ENCODE measurements at regions not wholly inside any gene's neighbourhood (a gene's known extent, or its start where the extent isn't known, plus 50 kb on each side); places are given as distances from the start of the nearest gene placed in this dataset.

DNA sequence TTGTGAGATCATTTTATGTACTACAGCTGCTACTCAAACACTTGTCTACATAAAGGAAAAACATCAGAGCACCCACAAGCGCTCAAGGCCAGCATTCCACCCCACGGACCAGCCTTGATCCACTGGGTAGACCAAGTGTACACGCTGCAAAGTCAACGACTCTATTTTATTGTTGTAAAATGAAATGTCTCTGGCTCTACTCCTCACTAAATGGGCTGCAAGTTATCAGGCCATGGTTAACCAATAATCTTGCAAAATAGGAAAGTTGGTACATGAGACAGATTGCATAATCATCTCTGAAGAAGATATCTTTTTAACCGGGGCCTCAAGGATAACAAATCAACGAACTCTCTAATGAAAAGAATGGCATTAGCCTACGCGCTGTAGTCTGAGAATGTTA, 69.9 kb upstream of the FOXN3 start:
- TF ChIP-seq, protein P1, sequence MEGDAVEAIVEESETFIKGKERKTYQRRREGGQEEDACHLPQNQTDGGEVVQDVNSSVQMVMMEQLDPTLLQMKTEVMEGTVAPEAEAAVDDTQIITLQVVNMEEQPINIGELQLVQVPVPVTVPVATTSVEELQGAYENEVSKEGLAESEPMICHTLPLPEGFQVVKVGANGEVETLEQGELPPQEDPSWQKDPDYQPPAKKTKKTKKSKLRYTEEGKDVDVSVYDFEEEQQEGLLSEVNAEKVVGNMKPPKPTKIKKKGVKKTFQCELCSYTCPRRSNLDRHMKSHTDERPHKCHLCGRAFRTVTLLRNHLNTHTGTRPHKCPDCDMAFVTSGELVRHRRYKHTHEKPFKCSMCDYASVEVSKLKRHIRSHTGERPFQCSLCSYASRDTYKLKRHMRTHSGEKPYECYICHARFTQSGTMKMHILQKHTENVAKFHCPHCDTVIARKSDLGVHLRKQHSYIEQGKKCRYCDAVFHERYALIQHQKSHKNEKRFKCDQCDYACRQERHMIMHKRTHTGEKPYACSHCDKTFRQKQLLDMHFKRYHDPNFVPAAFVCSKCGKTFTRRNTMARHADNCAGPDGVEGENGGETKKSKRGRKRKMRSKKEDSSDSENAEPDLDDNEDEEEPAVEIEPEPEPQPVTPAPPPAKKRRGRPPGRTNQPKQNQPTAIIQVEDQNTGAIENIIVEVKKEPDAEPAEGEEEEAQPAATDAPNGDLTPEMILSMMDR (IDR thresholded peaks at IDR 0.05; ENCODE audit: unreplicated experiment), result no peak
- no peak for DNase-seq (ENCODE audit: low spot score in 2 of 2, unreplicated experiment in 2 of 2)
- Mint-ChIP-seq H3K4me3 (no peak overlapping the region), H3K9me3 (no peaks in the 10 kb centered on the region), H3K4me1 (peaks cover 13% of the 10 kb centered on the region), H3K27ac (no peak overlapping the region), H3K36me3 (peaks cover 8% of the 10 kb centered on the region), H3K27me3 (ENCODE audit: low read depth) (no peaks in the 10 kb centered on the region)

DNA sequence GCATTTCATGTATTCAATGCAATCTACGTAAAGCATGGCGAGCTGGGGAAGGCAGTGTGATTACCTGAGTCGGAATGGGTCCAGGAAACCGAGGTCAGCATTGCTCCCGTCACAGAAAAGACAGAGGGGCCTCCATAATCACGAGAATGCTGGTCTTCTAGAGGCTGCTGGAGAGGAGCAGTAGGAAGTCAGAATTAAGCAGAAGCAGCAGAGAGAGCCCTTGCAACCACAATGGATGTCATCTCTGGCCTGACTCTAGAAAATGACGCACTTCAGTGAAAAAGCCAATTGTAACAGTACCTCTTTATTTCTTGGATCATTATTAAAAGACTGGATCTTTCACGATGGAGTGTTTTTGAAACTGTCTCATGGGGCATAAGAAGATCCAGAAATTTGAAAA, 69.5 kb upstream of the FOXN3 start:
- TF ChIP-seq, protein P1 (IDR thresholded peaks at IDR 0.05; ENCODE audit: unreplicated experiment), result no peak
- Mint-ChIP-seq H3K36me3 (peaks cover 8% of the 10 kb centered on the region), H3K4me1 (peaks cover 13% of the 10 kb centered on the region), H3K9me3 (no peaks in the 10 kb centered on the region), H3K27me3 (ENCODE audit: low read depth) (no peaks in the 10 kb centered on the region), H3K27ac (no peak overlapping the region), H3K4me3 (no peak overlapping the region)
- DNase-seq (ENCODE audit: low spot score in 2 of 2, unreplicated experiment in 2 of 2), result no peak

DNA sequence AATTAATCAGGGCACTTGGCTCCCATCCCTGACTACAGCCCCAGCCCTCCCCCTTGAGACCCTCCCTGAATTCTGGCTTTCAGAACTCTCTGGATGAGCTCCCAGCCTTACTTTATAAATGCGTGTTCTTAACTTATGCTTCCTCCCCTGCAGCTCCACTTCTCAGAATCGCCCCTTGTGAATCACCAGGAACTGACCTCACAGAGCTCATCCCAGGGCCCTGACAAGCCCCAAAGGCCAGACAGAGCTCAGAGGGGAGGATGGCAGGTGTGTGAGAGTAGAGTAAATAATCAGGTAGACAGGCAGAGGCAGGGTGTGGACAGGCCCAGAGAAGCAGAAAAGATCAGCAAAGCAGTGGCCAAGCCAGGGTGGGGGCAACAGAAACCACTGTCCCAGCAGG, 68.2 kb upstream of the FOXN3 start:
- peaks cover 8% of the 10 kb centered on the region for H3K36me3 Mint-ChIP-seq

DNA sequence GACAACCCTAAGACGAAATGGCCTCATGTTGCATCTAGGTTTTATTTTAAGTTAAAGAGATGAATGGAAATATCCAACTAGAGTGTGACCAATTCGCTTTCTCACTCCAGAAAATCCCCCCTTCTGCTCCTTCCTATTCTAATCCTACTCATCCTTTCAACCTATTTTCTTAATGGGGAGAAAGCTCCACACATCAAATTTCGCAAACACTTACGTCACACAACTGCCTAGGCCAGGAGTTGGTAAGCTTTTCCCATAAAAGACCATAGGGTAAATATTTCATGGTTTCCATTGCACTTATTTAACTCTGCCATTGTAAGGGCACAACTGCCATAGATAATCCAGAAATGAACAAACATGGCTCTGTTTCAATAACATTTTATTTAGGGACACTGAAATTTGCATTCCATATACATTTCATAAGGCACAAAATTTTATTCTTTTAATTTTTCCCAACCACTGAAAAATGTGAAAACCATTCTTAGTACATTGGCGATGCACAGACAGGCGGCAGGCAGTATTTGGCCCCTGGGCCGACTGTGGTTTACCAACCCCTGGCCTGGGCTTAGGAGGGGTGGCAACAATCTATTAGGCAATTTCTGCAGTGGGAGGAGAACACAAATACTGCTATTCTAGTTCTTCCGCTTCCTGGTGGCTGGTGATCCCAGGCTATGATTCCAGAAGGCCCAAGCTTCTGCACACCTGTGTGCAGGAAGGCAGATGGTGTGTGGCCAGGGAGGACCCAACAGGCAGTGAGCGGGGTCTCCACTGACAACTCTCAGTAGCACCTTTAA, 67.2 kb upstream of the FOXN3 start:
- Mint-ChIP-seq H3K9me3 (no peaks in the 10 kb centered on the region), H3K27ac (no peak overlapping the region)
- TF ChIP-seq, protein P1 (IDR thresholded peaks at IDR 0.05; ENCODE audit: unreplicated experiment), result no peak

More for the DNA sequence above, 68.2 kb upstream of the FOXN3 start:
- H3K4me1 Mint-ChIP-seq, result peaks cover 10% of the 10 kb centered on the region
- no peak overlapping the region for H3K4me3 Mint-ChIP-seq
- no peak for DNase-seq (ENCODE audit: low spot score in 2 of 2, unreplicated experiment in 2 of 2)
- no peaks in the 10 kb centered on the region for H3K9me3 Mint-ChIP-seq
- H3K27me3 Mint-ChIP-seq (ENCODE audit: low read depth), result no peaks in the 10 kb centered on the region
- peak overlapping the region; percentile 72 for H3K27ac Mint-ChIP-seq
- TF ChIP-seq, protein P1 (IDR thresholded peaks at IDR 0.05; ENCODE audit: unreplicated experiment), result no peak

DNA sequence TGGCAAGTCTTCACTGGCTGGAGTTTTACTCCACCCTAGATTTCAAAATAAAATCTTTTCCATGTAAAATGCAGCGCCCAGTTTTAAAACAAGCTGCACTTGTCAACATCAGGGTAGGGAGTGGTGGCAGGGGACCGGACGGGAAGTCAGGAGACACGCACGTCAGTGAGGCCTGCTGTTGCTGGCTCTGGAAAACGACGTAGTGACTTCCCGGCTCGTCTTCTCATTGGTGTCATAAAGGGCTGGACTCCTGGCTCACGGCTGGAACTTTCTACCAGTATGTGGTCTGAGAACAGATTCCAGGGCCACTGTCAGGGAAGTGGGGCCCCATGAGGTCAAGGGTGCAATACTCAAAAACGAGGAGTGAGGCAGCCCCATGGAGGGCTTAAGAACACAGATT, 64.2 kb upstream of the FOXN3 start:
- DNase-seq (ENCODE audit: low spot score in 2 of 2, unreplicated experiment in 2 of 2), result no peak
- H3K27me3 Mint-ChIP-seq (ENCODE audit: low read depth), result no peaks in the 10 kb centered on the region
- no peaks in the 10 kb centered on the region for H3K9me3 Mint-ChIP-seq
- H3K27ac Mint-ChIP-seq, result no peak overlapping the region
- no peak overlapping the region for H3K4me3 Mint-ChIP-seq
- TF ChIP-seq, protein P1 (IDR thresholded peaks at IDR 0.05; ENCODE audit: unreplicated experiment), result no peak
- H3K36me3 Mint-ChIP-seq, result peaks cover 14% of the 10 kb centered on the region
- H3K4me1 Mint-ChIP-seq, result peaks cover 2% of the 10 kb centered on the region

More for the DNA sequence above, 67.2 kb upstream of the FOXN3 start:
- no peak for DNase-seq (ENCODE audit: low spot score in 2 of 2, unreplicated experiment in 2 of 2)
- peaks cover 2% of the 10 kb centered on the region for H3K4me1 Mint-ChIP-seq
- peaks cover 11% of the 10 kb centered on the region for H3K36me3 Mint-ChIP-seq
- H3K27me3 Mint-ChIP-seq (ENCODE audit: low read depth), result no peaks in the 10 kb centered on the region
- no peak overlapping the region for H3K4me3 Mint-ChIP-seq

All from mesothelial cell of epicardium (in vitro differentiated cells).